ENCODE measurements at regions not wholly inside any gene's neighbourhood (a gene's known extent, or its start where the extent isn't known, plus 50 kb on each side); places are given as distances from the start of the nearest gene placed in this dataset.
A peak's percentile ranks its signal among the peaks of the same experiment; 100 is the strongest.

DNA sequence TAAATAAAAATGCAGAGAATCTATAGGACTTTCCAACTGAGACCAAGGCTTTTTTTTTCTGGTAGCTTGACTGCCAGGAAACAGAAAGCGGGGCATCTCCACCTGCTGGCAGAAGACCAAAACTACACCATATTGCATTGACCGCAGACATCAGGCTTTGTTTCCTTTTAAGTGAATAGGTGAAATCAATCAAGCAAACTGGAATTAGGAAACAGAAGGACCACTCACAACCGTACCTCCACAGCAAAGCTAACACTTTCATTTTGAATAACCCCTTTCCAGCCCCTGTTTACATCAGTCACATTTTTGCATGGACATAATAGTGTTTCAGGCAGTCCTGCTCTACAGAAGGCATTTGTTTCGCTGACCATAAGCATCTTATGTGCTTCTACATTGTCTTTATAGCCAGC is 218.2 kb downstream of the IDS start:
- no peak for TF ChIP-seq POLR2AphosphoS5 (IDR thresholded peaks at IDR 0.05)
- TF ChIP-seq, protein P1, sequence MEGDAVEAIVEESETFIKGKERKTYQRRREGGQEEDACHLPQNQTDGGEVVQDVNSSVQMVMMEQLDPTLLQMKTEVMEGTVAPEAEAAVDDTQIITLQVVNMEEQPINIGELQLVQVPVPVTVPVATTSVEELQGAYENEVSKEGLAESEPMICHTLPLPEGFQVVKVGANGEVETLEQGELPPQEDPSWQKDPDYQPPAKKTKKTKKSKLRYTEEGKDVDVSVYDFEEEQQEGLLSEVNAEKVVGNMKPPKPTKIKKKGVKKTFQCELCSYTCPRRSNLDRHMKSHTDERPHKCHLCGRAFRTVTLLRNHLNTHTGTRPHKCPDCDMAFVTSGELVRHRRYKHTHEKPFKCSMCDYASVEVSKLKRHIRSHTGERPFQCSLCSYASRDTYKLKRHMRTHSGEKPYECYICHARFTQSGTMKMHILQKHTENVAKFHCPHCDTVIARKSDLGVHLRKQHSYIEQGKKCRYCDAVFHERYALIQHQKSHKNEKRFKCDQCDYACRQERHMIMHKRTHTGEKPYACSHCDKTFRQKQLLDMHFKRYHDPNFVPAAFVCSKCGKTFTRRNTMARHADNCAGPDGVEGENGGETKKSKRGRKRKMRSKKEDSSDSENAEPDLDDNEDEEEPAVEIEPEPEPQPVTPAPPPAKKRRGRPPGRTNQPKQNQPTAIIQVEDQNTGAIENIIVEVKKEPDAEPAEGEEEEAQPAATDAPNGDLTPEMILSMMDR (IDR thresholded peaks at IDR 0.05 in 8 of 11, conservative IDR thresholded peaks at IDR 0.05 in 3 of 11): peak in 10 of 11 experiments; percentile 37 to 79 (median 62)

Measured in spleen (tissue), 7 donors.